Mesodermal cell (in vitro differentiated cells): ENCODE measurements at regions not wholly inside any gene's neighbourhood (a gene's known extent, or its start where the extent isn't known, plus 50 kb on each side); places are given as distances from the start of the nearest gene placed in this dataset.
"Not testable (repeated sequence)": the region's sequence is repeated elsewhere in the genome, so short reads cannot be mapped to it uniquely, and the experiment has no call there.

Experiments used
- H3K27ac ChIP-seq: 2 replicates; pipeline ENCODE4 v1.7.0; 2013; ENCODE audit warnings: mild to moderate bottlenecking, low read depth, low read length, moderate library complexity; ENCODE audit not compliant: severe bottlenecking
- H3K36me3 ChIP-seq: 2 replicates; pipeline ENCODE4 v1.7.1; 2013; ENCODE audit warnings: mild to moderate bottlenecking, low read length, moderate library complexity; ENCODE audit not compliant: control insufficient read depth, insufficient read depth
- H3K4me1 ChIP-seq: one replicate; pipeline ENCODE4 v1.7.1; 2013; ENCODE audit warnings: mild to moderate bottlenecking, low read length; ENCODE audit not compliant: insufficient read depth, control insufficient read depth, poor library complexity, severe bottlenecking
- H3K4me3 ChIP-seq: 2 replicates; pipeline ENCODE4 v1.7.0; 2013; ENCODE audit warnings: low read length, control low read depth, mild to moderate bottlenecking; ENCODE audit not compliant: insufficient read depth, poor library complexity, severe bottlenecking; ENCODE audit errors: extremely low read depth
- H3K9me3 ChIP-seq: 2 replicates; pipeline ENCODE4 v1.7.1; 2013; ENCODE audit warnings: mild to moderate bottlenecking, low read length, moderate library complexity; ENCODE audit not compliant: control insufficient read depth
- WGBS, 2 experiments: methylation state at CpG; one replicate each; pipeline ENCODE4 v1.1.5; 2013; ENCODE audit warnings: missing lambda C conversion rate in 2 of 2; ENCODE audit not compliant: insufficient coverage in 2 of 2; 5-methylcytosine and 5-hydroxymethylcytosine counted together

GRCh38 chr1:56254130-56254529 is 325.2 kb downstream of the PLPP3 start:
- H3K4me1 ChIP-seq = no peaks in the 10 kb centered on the region
- no peak overlapping the region for H3K27ac ChIP-seq
- H3K36me3 ChIP-seq = no peaks in the 10 kb centered on the region
- no peak overlapping the region for H3K4me3 ChIP-seq
- H3K9me3 ChIP-seq = no peaks in the 10 kb centered on the region
- WGBS, 2 experiments = 83 to 100% methylated on average over 1 of the region's 2 CpGs

GRCh38 chr1:56250809-56251208 is 328.6 kb downstream of the PLPP3 start:
- Histone ChIP-seq H3K4me3 (no peak overlapping the region), H3K36me3 (no peaks in the 10 kb centered on the region), H3K4me1 (no peaks in the 10 kb centered on the region), H3K27ac (no peak overlapping the region), H3K9me3 (no peaks in the 10 kb centered on the region)
- WGBS, 2 experiments = 86 to 100% methylated on average over 1 of the region's 1 CpG

- Histone ChIP-seq H3K36me3 (no peaks in the 10 kb centered on the region), H3K9me3 (no peaks in the 10 kb centered on the region)
- 80 to 83% methylated on average over 1 of the region's 2 CpGs for WGBS, 2 experiments
Measured at GRCh38 chr1:56249234-56249633, 330.1 kb downstream of the PLPP3 start.

GRCh38 chr1:56248138-56248537 is 331.2 kb downstream of the PLPP3 start:
- Histone ChIP-seq H3K4me1 (no peaks in the 10 kb centered on the region), H3K36me3 (no peaks in the 10 kb centered on the region), H3K27ac (no peak overlapping the region), H3K9me3 (no peaks in the 10 kb centered on the region), H3K4me3 (no peak overlapping the region)
- no CpG with 5 or more reads among the region's 1 CpG for WGBS, 2 experiments

More at GRCh38 chr1:56249234-56249633, 330.1 kb downstream of the PLPP3 start:
- Histone ChIP-seq H3K4me1 (no peaks in the 10 kb centered on the region), H3K27ac (no peak overlapping the region), H3K4me3 (no peak overlapping the region)

GRCh38 chr1:56246726-56247125 is 332.6 kb downstream of the PLPP3 start:
- not testable (repeated sequence) for H3K4me3 ChIP-seq, H3K4me1 ChIP-seq, H3K9me3 ChIP-seq, H3K27ac ChIP-seq, H3K36me3 ChIP-seq
- WGBS, 2 experiments = no CpG with 5 or more reads among the region's 2 CpGs

GRCh38 chr1:56240400-56240799 is 339.0 kb downstream of the PLPP3 start:
- H3K4me3 ChIP-seq = no peak overlapping the region
- H3K4me1 ChIP-seq = no peaks in the 10 kb centered on the region
- no peak overlapping the region for H3K27ac ChIP-seq
- no CpG with 5 or more reads among the region's 1 CpG for WGBS, 2 experiments
- peaks cover 3% of the 10 kb centered on the region for H3K9me3 ChIP-seq
- H3K36me3 ChIP-seq = no peaks in the 10 kb centered on the region

GRCh38 chr1:56237491-56238064 is 341.8 kb downstream of the PLPP3 start:
- Histone ChIP-seq H3K9me3 (peaks cover 2% of the 10 kb centered on the region), H3K4me3 (no peak overlapping the region), H3K36me3 (no peaks in the 10 kb centered on the region), H3K27ac (no peak overlapping the region), H3K4me1 (no peaks in the 10 kb centered on the region)
- WGBS, 2 experiments = 93 to 95% methylated on average over 2 to 4 of the region's 4 CpGs

GRCh38 chr1:56236688-56237087 is 342.7 kb downstream of the PLPP3 start:
- no peaks in the 10 kb centered on the region for H3K36me3 ChIP-seq
- H3K27ac ChIP-seq = no peak overlapping the region
- 88 to 95% methylated on average over 3 to 4 of the region's 4 CpGs for WGBS, 2 experiments
- H3K4me1 ChIP-seq = no peaks in the 10 kb centered on the region
- no peak overlapping the region for H3K4me3 ChIP-seq
- H3K9me3 ChIP-seq = no peaks in the 10 kb centered on the region

- H3K36me3 ChIP-seq = no peaks in the 10 kb centered on the region
- no peaks in the 10 kb centered on the region for H3K9me3 ChIP-seq
- H3K27ac ChIP-seq = no peak overlapping the region
- no peaks in the 10 kb centered on the region for H3K4me1 ChIP-seq
- no peak overlapping the region for H3K4me3 ChIP-seq
- 83 to 90% methylated on average over 1 of the region's 2 CpGs for WGBS, 2 experiments
Measured at GRCh38 chr1:56235909-56236510, 343.4 kb downstream of the PLPP3 start.

GRCh38 chr1:56229186-56229585 is 350.2 kb downstream of the PLPP3 start:
- Histone ChIP-seq H3K36me3 (no peaks in the 10 kb centered on the region), H3K27ac (no peak overlapping the region), H3K4me3 (no peak overlapping the region), H3K9me3 (no peaks in the 10 kb centered on the region), H3K4me1 (peaks cover 4% of the 10 kb centered on the region)
- 63 to 65% methylated on average over 6 to 8 of the region's 8 CpGs for WGBS, 2 experiments

- H3K4me1 ChIP-seq = peaks cover 4% of the 10 kb centered on the region
- no peaks in the 10 kb centered on the region for H3K9me3 ChIP-seq
- H3K4me3 ChIP-seq = no peak overlapping the region
- H3K27ac ChIP-seq = no peak overlapping the region
- no peaks in the 10 kb centered on the region for H3K36me3 ChIP-seq
- 86% methylated on average over 2 of the region's 3 CpGs; no CpG with 5 or more reads in 1 of the 2 experiments for WGBS, 2 experiments
Measured at GRCh38 chr1:56227886-56228285, 351.5 kb downstream of the PLPP3 start.
